Transverse colon (tissue), 4 donors: ENCODE measurements at regions not wholly inside any gene's neighbourhood (a gene's known extent, or its start where the extent isn't known, plus 50 kb on each side); places are given as distances from the start of the nearest gene placed in this dataset.

Experiments
- CTCF ChIP-seq, 5 experiments: fragments of 200-600 bp in 3 of 5; fragments of 450-650 bp in 2 of 5; sonication (generic) in 3 of 5; IDR thresholded peaks; 1 replicate in 2 of 5; 2 replicates in 3 of 5; pipeline ENCODE4 v1.5.1; 2016 to 2017; ENCODE audit warnings: antibody characterized with exemption in 5 of 5, inconsistent platforms in 3 of 5, mild to moderate bottlenecking in 2 of 5, moderate library complexity in 1 of 5
- EP300 ChIP-seq: sonication (generic); formaldehyde crosslinking; IDR thresholded peaks from one replicate; pipeline ENCODE4 v1.6.1; 2017; ENCODE audit warnings: antibody characterized with exemption, low read depth
- POLR2A ChIP-seq: fragments of 450-650 bp; IDR thresholded peaks from one replicate; pipeline ENCODE4 v1.6.1; 2016; ENCODE audit warnings: antibody characterized with exemption, mild to moderate bottlenecking, moderate library complexity
- POLR2AphosphoS5 ChIP-seq, 3 donors: sonication (generic); formaldehyde crosslinking; IDR thresholded peaks; one replicate each; pipeline ENCODE4 v1.6.1; 2016; ENCODE audit warnings: antibody characterized with exemption in 3 of 3

GRCh38 chr2:147033044-147033443 is 811.8 kb upstream of the ACVR2A start:
- TF ChIP-seq CTCF (IDR thresholded peaks at IDR 0.05) (no peak), POLR2AphosphoS5 (IDR thresholded peaks at IDR 0.05) (no peak), POLR2A (no peak), EP300 (no peak)
